ENCODE measurements at regions not wholly inside any gene's neighbourhood (a gene's known extent, or its start where the extent isn't known, plus 50 kb on each side); places are given as distances from the start of the nearest gene placed in this dataset.

DNA sequence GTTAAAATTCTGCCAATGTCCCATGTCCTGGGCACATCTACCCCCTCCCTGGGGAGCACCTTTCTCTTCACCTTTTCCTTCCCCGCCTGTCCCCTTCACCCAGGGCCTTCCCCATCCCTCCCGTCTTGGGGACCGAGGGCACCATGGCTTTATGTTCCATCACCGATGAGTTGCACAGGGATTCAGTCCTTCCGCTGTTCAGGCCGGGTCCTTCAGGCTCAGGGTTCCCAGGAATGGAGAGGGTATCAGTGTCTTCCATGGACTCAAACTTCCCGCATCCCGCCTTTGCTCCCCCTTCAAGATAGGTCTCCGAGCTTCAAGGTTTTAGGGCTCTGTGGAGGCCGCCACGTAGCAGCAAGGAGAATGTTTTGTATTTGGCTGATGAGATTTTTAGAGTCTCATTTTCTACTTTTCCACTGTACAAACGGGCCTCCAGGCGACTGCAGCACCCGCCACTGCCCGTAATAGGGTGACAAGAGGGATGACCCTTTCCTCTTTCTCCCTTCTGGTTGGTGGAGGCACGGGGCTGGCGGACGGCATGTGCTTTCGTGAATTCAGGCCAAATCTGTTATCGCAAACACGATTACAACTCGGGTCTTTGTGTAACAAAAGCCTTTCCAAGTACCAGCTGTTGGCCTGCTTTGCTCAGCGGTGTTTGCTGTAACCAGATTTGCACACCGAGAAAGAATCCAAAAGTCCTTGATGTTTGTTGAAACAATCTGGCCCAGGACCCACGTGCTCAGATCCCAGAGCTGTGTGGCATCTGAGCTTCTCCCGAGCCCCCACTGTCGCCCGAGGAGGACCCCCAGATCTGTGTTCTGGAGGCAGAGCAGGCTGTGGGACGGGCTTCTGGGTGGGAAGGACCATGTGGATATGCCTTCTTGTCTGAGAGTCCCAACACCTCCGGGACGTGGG lies 236.3 kb downstream of the SEC14L1 start:
- POLR2A ChIA-PET, result interaction anchor here (0.9 to 5.9 kb wide), 18 partner anchors 11 to 77 kb away, joined by 3 to 84 read pairs (median 4); no protein-coding TSS in a partner anchor
- Mint-ChIP-seq H3K4me1 (peaks cover 55% of the 10 kb centered on the region), H3K4me3 (peak overlapping the region; percentile 96), H3K27ac (peak overlapping the region; percentile 98), H3K9me3 (no peaks in the 10 kb centered on the region), H3K27me3 (no peaks in the 10 kb centered on the region), H3K36me3 (peaks cover 18% of the 10 kb centered on the region)
- no peak for DNase-seq
- no peak for ATAC-seq (ENCODE audit: low read depth)

DNA sequence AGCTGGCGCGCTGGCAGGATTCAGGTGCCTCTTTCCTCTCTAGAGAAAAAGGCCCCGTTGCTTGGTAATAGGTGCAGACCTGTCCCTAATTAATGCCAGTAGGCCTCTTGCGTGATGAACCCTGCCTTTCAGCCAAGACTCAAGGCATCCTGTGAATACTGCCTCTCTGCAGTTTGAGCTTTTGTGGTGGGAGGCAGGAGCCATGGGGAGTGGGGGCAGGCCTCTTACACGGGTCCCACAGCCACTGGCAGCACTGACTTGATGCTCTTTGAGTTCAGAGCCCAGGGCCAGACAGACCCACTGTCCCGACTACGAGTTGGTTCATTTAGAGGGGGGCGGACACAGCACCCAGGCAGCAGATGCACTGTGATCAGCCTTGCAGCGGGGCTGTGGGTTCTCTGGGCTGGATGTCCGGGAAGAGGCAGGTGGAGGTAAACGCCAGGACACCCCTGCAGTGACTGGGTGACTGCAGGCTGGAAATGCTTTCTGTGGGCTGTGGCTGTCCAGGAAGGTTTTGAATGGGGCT lies 237.0 kb downstream of the SEC14L1 start:
- Mint-ChIP-seq H3K9me3 (no peaks in the 10 kb centered on the region), H3K27ac (peak overlapping the region; percentile 13), H3K27me3 (no peaks in the 10 kb centered on the region), H3K36me3 (peaks cover 18% of the 10 kb centered on the region), H3K4me3 (peak overlapping the region; percentile 35), H3K4me1 (peaks cover 56% of the 10 kb centered on the region)
- no peak for DNase-seq
- no peak for ATAC-seq (ENCODE audit: low read depth)
- POLR2A ChIA-PET, result interaction anchor here (0.6 to 5.9 kb wide), 6 partner anchors 10 to 76 kb away, joined by 3 to 84 read pairs (median 7); no protein-coding TSS in a partner anchor

DNA sequence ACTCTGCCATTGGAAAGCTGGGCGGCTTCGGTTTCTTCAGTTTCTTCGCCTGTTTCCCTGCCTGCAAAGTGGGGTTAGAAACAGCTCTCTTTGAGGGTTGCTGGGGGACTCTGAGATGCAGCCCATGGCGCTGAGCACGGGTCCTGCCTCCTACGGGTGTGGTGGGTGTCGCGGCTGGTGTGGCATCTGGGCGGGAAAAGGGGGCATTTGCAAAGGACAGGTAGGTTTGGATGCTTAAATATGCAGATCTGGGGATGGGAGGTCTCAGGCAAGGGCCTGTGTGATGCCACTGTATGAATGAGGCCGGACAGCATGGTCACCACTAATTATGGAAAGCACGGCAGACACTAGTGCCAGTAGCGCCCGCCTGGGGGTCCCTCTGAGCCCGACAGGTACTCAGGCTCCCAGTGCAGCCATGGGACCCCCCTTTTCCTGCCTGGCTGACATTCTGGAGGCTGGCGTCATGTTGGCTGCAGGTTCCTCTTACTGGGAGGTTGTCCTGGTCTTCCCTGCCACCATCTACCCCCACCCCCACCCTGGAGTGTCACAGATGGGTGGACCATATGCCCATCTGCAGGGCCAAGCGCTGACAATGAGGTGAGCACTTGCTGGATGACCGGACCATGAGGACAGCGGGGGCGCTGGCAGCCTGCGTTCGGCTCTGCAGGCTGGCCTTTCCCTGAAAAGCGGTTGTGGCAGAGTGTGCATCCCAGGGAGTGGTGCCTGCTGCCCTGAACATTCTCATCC lies 237.7 kb downstream of the SEC14L1 start:
- ATAC-seq (ENCODE audit: low read depth) (no peak), DNase-seq (no peak)
- Mint-ChIP-seq H3K4me1 (peaks cover 63% of the 10 kb centered on the region), H3K4me3 (peak overlapping the region; percentile 4), H3K9me3 (no peaks in the 10 kb centered on the region), H3K36me3 (peaks cover 18% of the 10 kb centered on the region), H3K27ac (peak overlapping the region; percentile 13), H3K27me3 (no peaks in the 10 kb centered on the region)
- POLR2A ChIA-PET, result interaction anchor here (0.6 to 5.9 kb wide), 5 partner anchors 9 to 73 kb away, joined by 3 to 84 read pairs (median 9); no protein-coding TSS in a partner anchor

DNA sequence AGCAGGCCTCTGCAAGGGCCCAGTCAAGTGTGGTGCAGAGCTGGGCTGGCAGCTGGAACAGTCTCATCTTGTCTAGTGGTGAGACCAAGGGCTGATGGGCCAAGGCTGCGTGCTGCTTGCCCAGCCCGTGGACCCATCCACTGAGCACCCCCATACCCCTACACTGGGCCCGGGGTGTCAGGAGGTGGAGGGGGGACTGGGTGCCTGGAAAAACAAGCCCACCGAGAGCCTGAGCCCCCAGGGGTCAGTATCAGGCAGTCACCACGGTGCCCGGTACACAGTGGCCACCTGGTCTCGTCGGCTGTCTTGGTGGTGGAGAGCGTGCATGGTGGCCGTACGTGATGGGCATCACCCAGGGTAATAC lies 238.3 kb downstream of the SEC14L1 start:
- Mint-ChIP-seq H3K9me3 (no peaks in the 10 kb centered on the region), H3K4me1 (peaks cover 64% of the 10 kb centered on the region), H3K4me3 (no peak overlapping the region), H3K27ac (no peak overlapping the region), H3K27me3 (no peaks in the 10 kb centered on the region), H3K36me3 (peaks cover 18% of the 10 kb centered on the region)
- ATAC-seq (ENCODE audit: low read depth) (no peak), DNase-seq (no peak)
- POLR2A ChIA-PET, result interaction anchor here (5.2 kb wide), 1 partner anchor 9 kb away, joined by 84 read pairs; no protein-coding TSS in a partner anchor

DNA sequence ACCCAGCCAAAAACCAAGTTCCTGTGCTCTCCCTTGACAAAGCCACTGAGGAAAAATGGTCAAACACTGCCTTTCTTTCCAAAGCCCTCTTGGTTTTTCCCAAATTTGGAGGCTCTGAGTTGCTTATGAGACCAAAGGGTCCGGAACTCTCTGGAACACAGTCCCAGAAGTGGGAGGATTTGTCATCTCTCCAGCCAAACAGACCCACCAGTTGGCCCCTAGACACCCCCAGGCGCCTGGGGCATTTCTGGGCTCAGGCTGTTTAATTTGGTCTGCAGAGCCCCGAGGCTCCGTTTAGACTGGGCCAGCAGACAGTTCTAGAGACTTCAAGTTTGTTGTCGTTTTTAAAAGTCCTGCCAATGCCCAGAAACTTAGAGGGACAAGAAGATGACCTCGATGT lies 239.1 kb downstream of the SEC14L1 start:
- H3K4me1 Mint-ChIP-seq, result peaks cover 65% of the 10 kb centered on the region
- H3K9me3 Mint-ChIP-seq, result no peaks in the 10 kb centered on the region
- peaks cover 15% of the 10 kb centered on the region for H3K36me3 Mint-ChIP-seq
- no peak overlapping the region for H3K27ac Mint-ChIP-seq
- ATAC-seq (ENCODE audit: low read depth), result no peak
- DNase-seq, result no peak
- no peaks in the 10 kb centered on the region for H3K27me3 Mint-ChIP-seq
- no peak overlapping the region for H3K4me3 Mint-ChIP-seq
- POLR2A ChIA-PET, result no interaction called here

DNA sequence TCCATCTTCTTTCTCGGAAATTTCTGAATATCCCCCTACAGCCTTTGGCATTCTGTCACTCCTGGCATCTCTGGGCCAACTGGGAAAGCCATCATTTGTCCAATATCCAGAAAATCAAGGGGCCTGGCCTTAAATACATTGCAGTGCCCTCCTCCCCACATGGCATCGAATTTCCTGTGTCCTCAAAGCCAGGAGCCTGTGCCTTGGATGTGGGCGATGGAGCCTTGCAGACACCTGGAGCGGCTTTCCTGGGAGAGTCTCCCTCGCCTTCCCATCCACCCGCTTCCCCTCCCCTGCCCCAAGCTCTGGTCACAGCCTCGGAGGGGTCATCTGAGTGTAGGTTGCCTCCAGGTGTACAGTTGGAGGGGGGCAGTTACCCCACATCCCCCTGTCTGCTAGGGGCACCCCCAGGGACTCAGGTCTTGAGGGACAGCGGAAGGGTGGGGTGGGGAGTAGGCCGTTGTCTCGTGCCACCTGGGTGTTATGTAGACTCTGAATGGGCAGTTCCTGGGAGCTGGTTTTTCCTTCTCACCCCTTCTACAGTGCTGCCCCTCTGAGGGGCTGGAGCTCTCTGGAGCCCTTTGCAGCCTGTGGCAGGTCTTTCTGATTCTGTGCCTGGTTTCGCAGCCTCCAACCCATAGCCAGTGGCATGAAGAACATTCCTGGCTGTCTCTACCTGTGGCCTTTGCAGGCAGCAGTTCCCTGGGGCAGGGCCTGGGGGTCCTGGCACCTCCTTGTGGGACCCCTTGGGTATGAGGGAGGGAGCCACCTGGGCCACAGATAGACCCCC lies 239.8 kb downstream of the SEC14L1 start:
- Mint-ChIP-seq H3K4me3 (no peak overlapping the region), H3K36me3 (peaks cover 13% of the 10 kb centered on the region), H3K27me3 (no peaks in the 10 kb centered on the region), H3K9me3 (no peaks in the 10 kb centered on the region), H3K27ac (peak overlapping the region; percentile 85), H3K4me1 (peaks cover 61% of the 10 kb centered on the region)
- DNase-seq (no peak), ATAC-seq (ENCODE audit: low read depth) (no peak)
- POLR2A ChIA-PET, result interaction anchor here (0.6 kb wide), 1 partner anchor 17 kb away, joined by 3 read pairs; no protein-coding TSS in a partner anchor

DNA sequence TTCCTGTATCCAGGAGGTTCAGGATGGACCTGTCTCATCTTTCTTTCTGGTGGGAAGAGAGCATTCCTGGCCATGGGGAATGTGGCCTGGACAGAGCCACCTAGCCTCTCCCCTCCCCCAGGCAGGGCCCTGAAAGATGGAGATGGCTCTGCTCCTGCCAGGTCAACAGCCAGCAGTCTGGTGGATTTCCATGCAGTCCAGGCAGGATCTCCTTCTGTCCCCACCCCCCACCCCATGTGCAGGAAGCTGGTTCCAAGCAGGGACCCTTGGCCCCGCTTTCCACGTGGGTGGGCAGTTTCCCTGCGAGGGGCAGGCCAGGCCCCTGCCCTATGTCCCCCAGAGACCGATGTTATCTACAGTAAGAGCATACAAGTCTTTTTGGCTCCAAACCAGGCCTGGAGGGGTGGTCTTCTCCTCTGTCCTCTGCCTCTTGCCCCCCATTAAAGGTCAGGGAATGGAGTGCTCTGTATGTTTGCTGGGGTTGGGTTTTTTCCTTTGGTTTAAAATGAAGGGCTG lies 240.5 kb downstream of the SEC14L1 start:
- POLR2A ChIA-PET, result interaction anchor here (0.6 to 2.3 kb wide), 8 partner anchors 9 to 68 kb away, joined by 3 to 15 read pairs (median 9); no protein-coding TSS in a partner anchor
- H3K27ac Mint-ChIP-seq, result peak overlapping the region; percentile 85
- H3K36me3 Mint-ChIP-seq, result peaks cover 10% of the 10 kb centered on the region
- peaks cover 62% of the 10 kb centered on the region for H3K4me1 Mint-ChIP-seq
- H3K9me3 Mint-ChIP-seq, result no peaks in the 10 kb centered on the region
- DNase-seq (no peak), ATAC-seq (ENCODE audit: low read depth) (no peak)
- peak overlapping the region; percentile 69 for H3K4me3 Mint-ChIP-seq
- H3K27me3 Mint-ChIP-seq, result no peaks in the 10 kb centered on the region

DNA sequence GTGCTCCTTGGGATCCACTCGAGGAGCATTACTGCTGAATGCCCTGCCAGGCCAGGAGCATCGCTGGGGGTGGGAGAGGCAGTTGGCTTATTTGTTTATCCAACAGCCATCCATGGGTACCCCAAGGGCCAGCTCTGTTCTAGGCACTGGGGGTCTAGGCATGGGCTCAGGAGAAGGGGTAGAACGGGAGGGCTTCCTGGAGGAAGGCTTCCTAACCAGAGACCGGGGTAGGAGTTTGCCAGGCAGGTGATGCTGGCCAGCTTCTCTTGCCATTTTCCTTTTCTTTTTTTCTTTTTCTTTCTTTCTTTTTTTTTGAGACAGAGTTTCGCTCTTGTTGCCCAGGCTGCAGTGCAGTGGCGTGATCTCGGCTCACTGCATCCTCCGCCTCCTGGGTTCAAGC lies 241.0 kb downstream of the SEC14L1 start:
- H3K27ac Mint-ChIP-seq, result peak overlapping the region; percentile 90
- H3K9me3 Mint-ChIP-seq, result no peaks in the 10 kb centered on the region
- peaks cover 63% of the 10 kb centered on the region for H3K4me1 Mint-ChIP-seq
- POLR2A ChIA-PET, result interaction anchor here (1.2 to 2.3 kb wide), 10 partner anchors 7 to 68 kb away, joined by 4 to 15 read pairs (median 9); no protein-coding TSS in a partner anchor
- H3K27me3 Mint-ChIP-seq, result no peaks in the 10 kb centered on the region
- ATAC-seq (ENCODE audit: low read depth), result no peak
- H3K36me3 Mint-ChIP-seq, result peaks cover 8% of the 10 kb centered on the region
- DNase-seq, result no peak
- H3K4me3 Mint-ChIP-seq, result peak overlapping the region; percentile 69

DNA sequence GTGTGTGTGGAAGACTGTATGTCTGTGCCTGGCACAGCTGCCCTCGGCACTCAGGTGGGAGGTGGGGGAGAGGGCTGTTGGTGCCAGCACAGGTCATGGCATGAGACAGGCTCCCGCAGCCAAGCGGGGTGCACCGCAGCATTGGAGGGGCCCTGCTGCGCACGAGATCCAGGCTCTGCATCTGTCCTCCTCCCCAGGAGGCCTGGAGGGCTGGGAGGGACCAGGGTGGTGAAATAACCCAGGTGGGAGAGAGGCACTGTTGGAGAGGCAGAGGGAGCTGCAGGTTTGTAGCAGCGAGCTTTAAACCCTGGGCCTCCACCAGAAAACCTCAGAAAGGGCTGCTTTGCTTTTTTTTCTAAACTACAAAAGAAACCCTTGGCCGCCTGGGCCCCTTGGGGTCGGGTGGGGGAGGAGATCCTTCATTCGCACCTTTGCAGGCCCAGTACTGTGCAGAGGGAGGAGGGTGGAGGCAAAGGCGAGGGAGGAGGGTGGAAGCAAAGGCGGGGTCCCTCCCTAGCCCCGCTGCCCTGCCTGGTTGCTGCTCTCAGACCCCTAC lies 241.7 kb downstream of the SEC14L1 start:
- POLR2A ChIA-PET, result interaction anchor here (0.7 to 2.3 kb wide), 13 partner anchors 8 to 72 kb away, joined by 3 to 15 read pairs (median 5); no protein-coding TSS in a partner anchor
- Mint-ChIP-seq H3K27ac (peak overlapping the region; percentile 90), H3K36me3 (peaks cover 5% of the 10 kb centered on the region), H3K27me3 (no peaks in the 10 kb centered on the region), H3K4me1 (peaks cover 62% of the 10 kb centered on the region), H3K9me3 (no peaks in the 10 kb centered on the region), H3K4me3 (peak overlapping the region; percentile 69)
- ATAC-seq (ENCODE audit: low read depth) (peak; percentile 87), DNase-seq (peak; percentile 71)

DNA sequence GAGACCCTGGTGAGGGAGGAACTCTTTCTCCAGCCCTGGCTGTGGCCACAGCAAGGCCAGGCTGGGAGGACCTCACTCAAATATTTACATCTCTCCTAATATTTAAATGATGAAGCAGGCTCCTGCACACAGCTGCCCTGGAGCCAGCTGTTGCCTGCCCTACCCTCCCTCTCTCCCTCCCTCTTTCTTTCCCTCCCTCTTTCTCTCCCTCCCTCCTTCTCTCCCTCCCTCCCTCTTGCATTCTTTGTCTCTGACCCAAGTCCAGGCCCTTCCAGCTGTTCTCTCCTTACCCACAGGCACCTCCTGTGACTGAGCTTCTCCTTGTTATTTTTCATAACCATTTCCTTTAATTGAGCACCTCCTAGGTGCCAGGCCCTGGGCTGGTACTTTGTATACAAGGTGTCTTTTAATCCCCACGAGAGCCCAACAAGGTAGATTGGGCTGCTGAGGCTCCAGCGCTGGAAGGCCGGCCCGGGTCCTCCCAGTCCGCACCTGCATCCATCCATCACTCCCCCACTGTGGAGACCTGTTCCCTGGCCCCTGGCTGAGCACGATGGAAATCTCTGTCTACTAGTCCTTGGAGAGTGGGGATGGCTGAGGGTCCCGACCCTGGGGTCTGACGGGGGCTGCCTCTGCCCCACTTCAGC lies 242.3 kb downstream of the SEC14L1 start:
- ATAC-seq (ENCODE audit: low read depth), result peak; percentile 2
- Mint-ChIP-seq H3K9me3 (no peaks in the 10 kb centered on the region), H3K27ac (peak overlapping the region; percentile 90), H3K36me3 (peaks cover 5% of the 10 kb centered on the region), H3K4me3 (peak overlapping the region; percentile 69), H3K27me3 (no peaks in the 10 kb centered on the region), H3K4me1 (peaks cover 60% of the 10 kb centered on the region)
- POLR2A ChIA-PET, result interaction anchor here (0.7 to 2.3 kb wide), 11 partner anchors 9 to 66 kb away, joined by 3 to 15 read pairs (median 9); no protein-coding TSS in a partner anchor
- no peak for DNase-seq

DNA sequence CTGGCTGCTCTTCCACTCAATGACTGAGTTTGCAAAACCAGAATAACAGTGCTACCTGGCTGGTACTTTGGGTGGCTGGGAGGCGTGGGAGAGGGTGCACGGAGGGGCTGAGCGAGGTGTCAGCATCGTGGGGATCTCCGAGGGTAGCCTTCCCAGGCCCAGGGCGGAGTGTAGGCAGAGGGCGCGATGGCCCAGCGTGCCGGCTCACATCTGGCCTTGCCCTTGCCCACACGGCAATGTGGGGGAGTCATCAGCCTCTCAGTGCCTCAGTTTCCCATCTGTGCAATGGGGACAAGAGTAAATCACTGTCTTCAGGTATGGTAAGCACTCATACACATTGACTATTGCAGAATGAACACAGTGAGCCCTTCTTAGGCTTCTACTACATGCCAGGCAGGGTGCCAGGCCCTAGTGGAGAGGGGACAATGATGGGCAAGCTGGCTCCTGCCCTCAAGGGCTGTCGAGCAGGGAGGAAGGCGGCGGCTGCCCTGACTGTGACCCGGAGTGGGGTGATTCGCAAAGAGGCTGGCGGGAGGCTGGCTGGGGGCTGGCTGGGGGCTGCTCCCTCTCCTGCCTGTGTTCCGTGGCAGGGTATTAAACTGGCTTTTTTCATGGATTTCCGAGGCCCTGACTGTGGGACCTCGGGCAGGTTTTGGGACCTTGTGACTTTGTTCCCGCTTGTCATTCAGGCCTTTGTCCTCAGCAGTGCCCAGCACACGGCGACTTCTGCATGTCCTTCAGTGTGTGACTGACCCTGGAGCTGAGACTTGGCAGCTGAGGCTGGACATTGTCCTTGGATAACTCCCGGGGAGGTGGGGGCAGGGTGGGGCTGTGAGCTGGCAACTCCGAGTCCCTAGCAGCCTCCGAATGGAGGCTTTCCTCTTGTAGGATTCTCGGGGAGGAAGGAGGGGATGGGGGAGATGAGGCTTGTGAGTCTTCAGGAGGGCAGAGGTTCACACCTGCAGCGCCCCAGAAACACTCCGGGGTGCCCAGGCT lies 243.1 kb downstream of the SEC14L1 start:
- peaks cover 62% of the 10 kb centered on the region for H3K4me1 Mint-ChIP-seq
- DNase-seq (no peak), ATAC-seq (ENCODE audit: low read depth) (no peak)
- H3K36me3 Mint-ChIP-seq, result peaks cover 8% of the 10 kb centered on the region
- H3K27ac Mint-ChIP-seq, result peak overlapping the region; percentile 90
- H3K27me3 Mint-ChIP-seq, result no peaks in the 10 kb centered on the region
- H3K9me3 Mint-ChIP-seq, result no peaks in the 10 kb centered on the region
- no peak overlapping the region for H3K4me3 Mint-ChIP-seq
- POLR2A ChIA-PET, result interaction anchor here (1.7 to 2.3 kb wide), 4 partner anchors 8 to 57 kb away, joined by 9 to 15 read pairs (median 12); no protein-coding TSS in a partner anchor

All from activated naive CD8-positive, alpha-beta T cell treated with anti-CD3 and anti-CD28 coated beads, Interleukin-2, amount 10 ng/mL, durations not matched to agents 7 days and 5 days (primary cell).